ENCODE measurements at regions not wholly inside any gene's neighbourhood (a gene's known extent, or its start where the extent isn't known, plus 50 kb on each side); places are given as distances from the start of the nearest gene placed in this dataset.

DNA sequence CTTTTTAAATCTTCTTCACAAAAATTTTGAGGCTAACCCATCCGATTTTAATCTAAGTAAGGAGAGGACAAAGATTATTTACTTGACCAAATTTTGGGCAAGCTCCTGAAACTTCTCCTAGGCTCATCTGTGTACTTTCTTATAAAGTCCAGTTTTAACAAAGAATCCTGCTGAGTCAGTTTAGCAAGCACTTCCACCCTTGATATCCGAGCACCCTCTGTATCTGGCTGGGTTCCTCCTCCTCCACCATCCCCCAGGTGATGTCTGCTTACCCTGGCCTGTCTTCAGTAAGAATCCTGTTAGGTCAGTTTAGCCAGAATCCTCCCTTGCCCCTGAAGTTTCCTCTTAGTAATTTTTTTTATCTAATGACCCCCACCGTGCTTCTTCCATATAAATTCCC is 140.5 kb downstream of the PHLDA1 start (continued):
- TF ChIP-seq, protein P1, sequence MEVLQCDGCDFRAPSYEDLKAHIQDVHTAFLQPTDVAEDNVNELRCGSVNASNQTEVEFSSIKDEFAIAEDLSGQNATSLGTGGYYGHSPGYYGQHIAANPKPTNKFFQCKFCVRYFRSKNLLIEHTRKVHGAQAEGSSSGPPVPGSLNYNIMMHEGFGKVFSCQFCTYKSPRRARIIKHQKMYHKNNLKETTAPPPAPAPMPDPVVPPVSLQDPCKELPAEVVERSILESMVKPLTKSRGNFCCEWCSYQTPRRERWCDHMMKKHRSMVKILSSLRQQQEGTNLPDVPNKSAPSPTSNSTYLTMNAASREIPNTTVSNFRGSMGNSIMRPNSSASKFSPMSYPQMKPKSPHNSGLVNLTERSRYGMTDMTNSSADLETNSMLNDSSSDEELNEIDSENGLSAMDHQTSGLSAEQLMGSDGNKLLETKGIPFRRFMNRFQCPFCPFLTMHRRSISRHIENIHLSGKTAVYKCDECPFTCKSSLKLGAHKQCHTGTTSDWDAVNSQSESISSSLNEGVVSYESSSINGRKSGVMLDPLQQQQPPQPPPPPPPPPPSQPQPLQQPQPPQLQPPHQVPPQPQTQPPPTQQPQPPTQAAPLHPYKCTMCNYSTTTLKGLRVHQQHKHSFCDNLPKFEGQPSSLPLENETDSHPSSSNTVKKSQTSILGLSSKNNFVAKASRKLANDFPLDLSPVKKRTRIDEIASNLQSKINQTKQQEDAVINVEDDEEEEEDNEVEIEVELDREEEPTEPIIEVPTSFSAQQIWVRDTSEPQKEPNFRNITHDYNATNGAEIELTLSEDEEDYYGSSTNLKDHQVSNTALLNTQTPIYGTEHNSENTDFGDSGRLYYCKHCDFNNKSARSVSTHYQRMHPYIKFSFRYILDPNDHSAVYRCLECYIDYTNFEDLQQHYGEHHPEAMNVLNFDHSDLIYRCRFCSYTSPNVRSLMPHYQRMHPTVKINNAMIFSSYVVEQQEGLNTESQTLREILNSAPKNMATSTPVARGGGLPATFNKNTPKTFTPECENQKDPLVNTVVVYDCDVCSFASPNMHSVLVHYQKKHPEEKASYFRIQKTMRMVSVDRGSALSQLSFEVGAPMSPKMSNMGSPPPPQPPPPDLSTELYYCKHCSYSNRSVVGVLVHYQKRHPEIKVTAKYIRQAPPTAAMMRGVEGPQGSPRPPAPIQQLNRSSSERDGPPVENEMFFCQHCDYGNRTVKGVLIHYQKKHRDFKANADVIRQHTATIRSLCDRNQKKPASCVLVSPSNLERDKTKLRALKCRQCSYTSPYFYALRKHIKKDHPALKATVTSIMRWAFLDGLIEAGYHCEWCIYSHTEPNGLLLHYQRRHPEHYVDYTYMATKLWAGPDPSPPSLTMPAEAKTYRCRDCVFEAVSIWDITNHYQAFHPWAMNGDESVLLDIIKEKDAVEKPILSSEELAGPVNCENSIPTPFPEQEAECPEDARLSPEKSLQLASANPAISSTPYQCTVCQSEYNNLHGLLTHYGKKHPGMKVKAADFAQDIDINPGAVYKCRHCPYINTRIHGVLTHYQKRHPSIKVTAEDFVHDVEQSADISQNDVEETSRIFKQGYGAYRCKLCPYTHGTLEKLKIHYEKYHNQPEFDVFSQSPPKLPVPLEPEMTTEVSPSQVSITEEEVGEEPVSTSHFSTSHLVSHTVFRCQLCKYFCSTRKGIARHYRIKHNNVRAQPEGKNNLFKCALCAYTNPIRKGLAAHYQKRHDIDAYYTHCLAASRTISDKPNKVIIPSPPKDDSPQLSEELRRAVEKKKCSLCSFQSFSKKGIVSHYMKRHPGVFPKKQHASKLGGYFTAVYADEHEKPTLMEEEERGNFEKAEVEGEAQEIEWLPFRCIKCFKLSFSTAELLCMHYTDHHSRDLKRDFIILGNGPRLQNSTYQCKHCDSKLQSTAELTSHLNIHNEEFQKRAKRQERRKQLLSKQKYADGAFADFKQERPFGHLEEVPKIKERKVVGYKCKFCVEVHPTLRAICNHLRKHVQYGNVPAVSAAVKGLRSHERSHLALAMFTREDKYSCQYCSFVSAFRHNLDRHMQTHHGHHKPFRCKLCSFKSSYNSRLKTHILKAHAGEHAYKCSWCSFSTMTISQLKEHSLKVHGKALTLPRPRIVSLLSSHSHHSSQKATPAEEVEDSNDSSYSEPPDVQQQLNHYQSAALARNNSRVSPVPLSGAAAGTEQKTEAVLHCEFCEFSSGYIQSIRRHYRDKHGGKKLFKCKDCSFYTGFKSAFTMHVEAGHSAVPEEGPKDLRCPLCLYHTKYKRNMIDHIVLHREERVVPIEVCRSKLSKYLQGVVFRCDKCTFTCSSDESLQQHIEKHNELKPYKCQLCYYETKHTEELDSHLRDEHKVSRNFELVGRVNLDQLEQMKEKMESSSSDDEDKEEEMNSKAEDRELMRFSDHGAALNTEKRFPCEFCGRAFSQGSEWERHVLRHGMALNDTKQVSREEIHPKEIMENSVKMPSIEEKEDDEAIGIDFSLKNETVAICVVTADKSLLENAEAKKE (CRISPR knock-in tag; IDR thresholded peaks at IDR 0.05): no peak

DNA sequence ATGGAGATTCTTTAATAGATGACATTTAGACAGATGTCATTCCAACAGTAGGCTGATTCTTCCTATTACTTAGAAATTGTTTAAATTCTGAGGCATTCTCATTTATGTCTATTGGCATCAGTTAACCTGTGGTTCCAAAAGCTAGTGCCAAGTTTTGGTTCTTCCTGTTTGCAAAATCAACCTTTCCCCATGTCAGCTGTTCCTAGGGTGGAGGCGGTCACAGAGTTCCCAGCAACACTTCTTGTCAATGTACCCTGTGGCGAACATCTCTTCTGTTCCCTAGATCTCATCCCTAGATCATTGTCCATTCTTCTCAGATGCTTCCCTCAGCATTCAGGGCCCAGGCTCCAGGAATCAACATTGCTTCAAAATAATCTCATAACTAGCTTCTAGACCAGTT is 140.9 kb downstream of the PHLDA1 start:
- Histone ChIP-seq H3K4me2 (no peak overlapping the region), H2AFZ (no peak overlapping the region), H3K4me3 (no peak overlapping the region), H3K79me2 (replicated peaks; ENCODE audit: insufficient read depth) (no peaks in the 10 kb centered on the region), H4K20me1 (replicated peaks; ENCODE audit: insufficient read depth) (no peaks in the 10 kb centered on the region), H3K36me3 (ENCODE audit: insufficient read depth) (no peaks in the 10 kb centered on the region), H3K27me3 (ENCODE audit: insufficient read depth) (no peaks in the 10 kb centered on the region), H3K4me1 (ENCODE audit: insufficient read depth) (peaks cover 30% of the 10 kb centered on the region), H3K27ac (ENCODE audit: low read depth) (no peak overlapping the region), H3K9me2 (ENCODE audit: insufficient read depth) (no peaks in the 10 kb centered on the region), H3F3A (replicated peaks; ENCODE audit: low read depth) (no peaks in the 10 kb centered on the region)
- no peak for ATAC-seq
- DNase-seq (ENCODE audit: low spot score): no peak
- Mint-ChIP-seq H3K27me3 (ENCODE audit: insufficient read depth, low read depth, poor library complexity) (no peaks in the 10 kb centered on the region), H3K9me3 (no peaks in the 10 kb centered on the region), H3K36me3 (ENCODE audit: low read depth) (no peaks in the 10 kb centered on the region), H3K4me1 (peaks cover 36% of the 10 kb centered on the region), H3K27ac (no peak overlapping the region), H3K4me3 (no peak overlapping the region)
- TF ChIP-seq, protein P2, sequence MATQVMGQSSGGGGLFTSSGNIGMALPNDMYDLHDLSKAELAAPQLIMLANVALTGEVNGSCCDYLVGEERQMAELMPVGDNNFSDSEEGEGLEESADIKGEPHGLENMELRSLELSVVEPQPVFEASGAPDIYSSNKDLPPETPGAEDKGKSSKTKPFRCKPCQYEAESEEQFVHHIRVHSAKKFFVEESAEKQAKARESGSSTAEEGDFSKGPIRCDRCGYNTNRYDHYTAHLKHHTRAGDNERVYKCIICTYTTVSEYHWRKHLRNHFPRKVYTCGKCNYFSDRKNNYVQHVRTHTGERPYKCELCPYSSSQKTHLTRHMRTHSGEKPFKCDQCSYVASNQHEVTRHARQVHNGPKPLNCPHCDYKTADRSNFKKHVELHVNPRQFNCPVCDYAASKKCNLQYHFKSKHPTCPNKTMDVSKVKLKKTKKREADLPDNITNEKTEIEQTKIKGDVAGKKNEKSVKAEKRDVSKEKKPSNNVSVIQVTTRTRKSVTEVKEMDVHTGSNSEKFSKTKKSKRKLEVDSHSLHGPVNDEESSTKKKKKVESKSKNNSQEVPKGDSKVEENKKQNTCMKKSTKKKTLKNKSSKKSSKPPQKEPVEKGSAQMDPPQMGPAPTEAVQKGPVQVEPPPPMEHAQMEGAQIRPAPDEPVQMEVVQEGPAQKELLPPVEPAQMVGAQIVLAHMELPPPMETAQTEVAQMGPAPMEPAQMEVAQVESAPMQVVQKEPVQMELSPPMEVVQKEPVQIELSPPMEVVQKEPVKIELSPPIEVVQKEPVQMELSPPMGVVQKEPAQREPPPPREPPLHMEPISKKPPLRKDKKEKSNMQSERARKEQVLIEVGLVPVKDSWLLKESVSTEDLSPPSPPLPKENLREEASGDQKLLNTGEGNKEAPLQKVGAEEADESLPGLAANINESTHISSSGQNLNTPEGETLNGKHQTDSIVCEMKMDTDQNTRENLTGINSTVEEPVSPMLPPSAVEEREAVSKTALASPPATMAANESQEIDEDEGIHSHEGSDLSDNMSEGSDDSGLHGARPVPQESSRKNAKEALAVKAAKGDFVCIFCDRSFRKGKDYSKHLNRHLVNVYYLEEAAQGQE (IDR thresholded peaks at IDR 0.05; ENCODE audit: unreplicated experiment): no peak
- TF ChIP-seq, protein P3, sequence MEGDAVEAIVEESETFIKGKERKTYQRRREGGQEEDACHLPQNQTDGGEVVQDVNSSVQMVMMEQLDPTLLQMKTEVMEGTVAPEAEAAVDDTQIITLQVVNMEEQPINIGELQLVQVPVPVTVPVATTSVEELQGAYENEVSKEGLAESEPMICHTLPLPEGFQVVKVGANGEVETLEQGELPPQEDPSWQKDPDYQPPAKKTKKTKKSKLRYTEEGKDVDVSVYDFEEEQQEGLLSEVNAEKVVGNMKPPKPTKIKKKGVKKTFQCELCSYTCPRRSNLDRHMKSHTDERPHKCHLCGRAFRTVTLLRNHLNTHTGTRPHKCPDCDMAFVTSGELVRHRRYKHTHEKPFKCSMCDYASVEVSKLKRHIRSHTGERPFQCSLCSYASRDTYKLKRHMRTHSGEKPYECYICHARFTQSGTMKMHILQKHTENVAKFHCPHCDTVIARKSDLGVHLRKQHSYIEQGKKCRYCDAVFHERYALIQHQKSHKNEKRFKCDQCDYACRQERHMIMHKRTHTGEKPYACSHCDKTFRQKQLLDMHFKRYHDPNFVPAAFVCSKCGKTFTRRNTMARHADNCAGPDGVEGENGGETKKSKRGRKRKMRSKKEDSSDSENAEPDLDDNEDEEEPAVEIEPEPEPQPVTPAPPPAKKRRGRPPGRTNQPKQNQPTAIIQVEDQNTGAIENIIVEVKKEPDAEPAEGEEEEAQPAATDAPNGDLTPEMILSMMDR (conservative IDR thresholded peaks at IDR 0.05; ENCODE audit: low read depth in 2 of 2): no peak
- no peak for TF ChIP-seq POLR2AphosphoS5 (IDR thresholded peaks at IDR 0.05; ENCODE audit: low read depth)
- TF ChIP-seq CREB1 (CRISPR knock-in tag; IDR thresholded peaks at IDR 0.05; ENCODE audit: low read depth): no peak
- TF ChIP-seq JUNB (IDR thresholded peaks at IDR 0.05; ENCODE audit: unreplicated experiment): no peak
- TF ChIP-seq STAT1 (IDR thresholded peaks at IDR 0.05; ENCODE audit: unreplicated experiment): no peak
- TF ChIP-seq NANOG (IDR thresholded peaks at IDR 0.05; ENCODE audit: borderline replicate concordance): no peak
- no peak for TF ChIP-seq EZH2phosphoT487 (IDR thresholded peaks at IDR 0.05; ENCODE audit: unreplicated experiment)
- TF ChIP-seq, protein P4, sequence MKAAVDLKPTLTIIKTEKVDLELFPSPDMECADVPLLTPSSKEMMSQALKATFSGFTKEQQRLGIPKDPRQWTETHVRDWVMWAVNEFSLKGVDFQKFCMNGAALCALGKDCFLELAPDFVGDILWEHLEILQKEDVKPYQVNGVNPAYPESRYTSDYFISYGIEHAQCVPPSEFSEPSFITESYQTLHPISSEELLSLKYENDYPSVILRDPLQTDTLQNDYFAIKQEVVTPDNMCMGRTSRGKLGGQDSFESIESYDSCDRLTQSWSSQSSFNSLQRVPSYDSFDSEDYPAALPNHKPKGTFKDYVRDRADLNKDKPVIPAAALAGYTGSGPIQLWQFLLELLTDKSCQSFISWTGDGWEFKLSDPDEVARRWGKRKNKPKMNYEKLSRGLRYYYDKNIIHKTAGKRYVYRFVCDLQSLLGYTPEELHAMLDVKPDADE (IDR thresholded peaks at IDR 0.05): no peak
- TF ChIP-seq EZH2 (IDR thresholded peaks at IDR 0.05; ENCODE audit: low read depth, unreplicated experiment): no peak
- no peak for TF ChIP-seq ZNF331 (CRISPR knock-in tag; IDR thresholded peaks at IDR 0.05; ENCODE audit: low read depth)

Data from GM23338 (cell line).